Endodermal cell (in vitro differentiated cells): ENCODE measurements at regions not wholly inside any gene's neighbourhood (a gene's known extent, or its start where the extent isn't known, plus 50 kb on each side); places are given as distances from the start of the nearest gene placed in this dataset.
A peak's percentile ranks its signal among the peaks of the same experiment; 100 is the strongest.

Experiments
- DNase-seq: peaks from one replicate; pipeline ENCODE4 v3.0.0-alpha.2; 2017
- H3K27ac ChIP-seq: 2 replicates; pipeline ENCODE4 v1.5.1; 2013; ENCODE audit warnings: mild to moderate bottlenecking, low read depth, low read length, moderate library complexity
- H3K27me3 ChIP-seq: 2 replicates; pipeline ENCODE4 v1.6.1; 2013; ENCODE audit warnings: mild to moderate bottlenecking, low read length, moderate library complexity; ENCODE audit not compliant: insufficient read depth, control insufficient read depth, poor library complexity, severe bottlenecking
- H3K36me3 ChIP-seq: 2 replicates; pipeline ENCODE4 v1.7.0; 2013; ENCODE audit warnings: mild to moderate bottlenecking, low read length, moderate library complexity; ENCODE audit not compliant: control insufficient read depth, insufficient read depth
- H3K4me1 ChIP-seq: one replicate; pipeline ENCODE4 v1.7.0; 2013; ENCODE audit warnings: low read length; ENCODE audit not compliant: control insufficient read depth, insufficient read depth
- H3K4me3 ChIP-seq: 2 replicates; pipeline ENCODE4 v1.5.1; 2013; ENCODE audit warnings: mild to moderate bottlenecking, low read length, moderate library complexity
- H3K9ac ChIP-seq: 2 replicates; pipeline ENCODE4 v1.6.1; 2013; ENCODE audit warnings: mild to moderate bottlenecking, low read length, moderate library complexity; ENCODE audit not compliant: poor library complexity, severe bottlenecking; ENCODE audit errors: extremely low read depth
- H3K9me3 ChIP-seq: 2 replicates; pipeline ENCODE4 v1.6.1; 2013; ENCODE audit warnings: mild to moderate bottlenecking, low read length, moderate library complexity; ENCODE audit not compliant: control insufficient read depth
- H3K27ac Mint-ChIP-seq: 2 replicates; pipeline ENCODE4 v1.8.0; 2020; ENCODE audit warnings: mixed read lengths
- H3K27me3 Mint-ChIP-seq: 2 replicates; pipeline ENCODE4 v1.8.0; 2021; ENCODE audit warnings: mild to moderate bottlenecking, mixed read lengths; ENCODE audit not compliant: insufficient read depth
- H3K36me3 Mint-ChIP-seq: 2 replicates; pipeline ENCODE4 v1.8.0; 2020; ENCODE audit warnings: low read depth, mixed read lengths
- H3K4me1 Mint-ChIP-seq: 2 replicates; pipeline ENCODE4 v1.8.0; 2020; ENCODE audit warnings: mixed read lengths
- H3K4me3 Mint-ChIP-seq: 2 replicates; pipeline ENCODE4 v1.8.0; 2020; ENCODE audit warnings: mild to moderate bottlenecking, moderate library complexity, mixed read lengths
- H3K9me3 Mint-ChIP-seq: 2 replicates; pipeline ENCODE4 v1.8.0; 2020; ENCODE audit warnings: mild to moderate bottlenecking, mixed read lengths
- CTCF ChIP-seq: fragments of 200-600 bp; sonication (generic); conservative IDR thresholded peaks from 2 replicates; pipeline ENCODE4 v1.5.0; 2021; ENCODE audit warnings: antibody characterized with exemption, mild to moderate bottlenecking
- WGBS, 2 experiments: methylation state at CpG; one replicate each; pipeline versions ENCODE4 v1.1.5 to v1.1.7; 2013; ENCODE audit warnings: missing lambda C conversion rate in 2 of 2, mixed read lengths in 1 of 2; ENCODE audit not compliant: insufficient coverage in 1 of 2, insufficient read length in 1 of 2; 5-methylcytosine and 5-hydroxymethylcytosine counted together

GRCh38 chr1:166300767-166301166 is 134.0 kb upstream of the FAM78B start:
- H3K4me1 ChIP-seq, result no peaks in the 10 kb centered on the region
- H3K9ac ChIP-seq, result no peak overlapping the region
- no peaks in the 10 kb centered on the region for H3K9me3 ChIP-seq
- H3K4me3 ChIP-seq, result no peak overlapping the region
- no peak for DNase-seq
- H3K4me1 Mint-ChIP-seq, result peaks cover 26% of the 10 kb centered on the region
- WGBS, 2 experiments, result 95 to 100% methylated on average over 4 to 5 of the region's 5 CpGs
- H3K27ac Mint-ChIP-seq, result no peak overlapping the region
- H3K36me3 ChIP-seq, result no peaks in the 10 kb centered on the region
- no peak overlapping the region for H3K4me3 Mint-ChIP-seq
- H3K36me3 Mint-ChIP-seq, result no peaks in the 10 kb centered on the region
- peak; percentile 25 for TF ChIP-seq CTCF
- H3K9me3 Mint-ChIP-seq, result no peaks in the 10 kb centered on the region
- no peak overlapping the region for H3K27ac ChIP-seq
- no peaks in the 10 kb centered on the region for H3K27me3 ChIP-seq
- H3K27me3 Mint-ChIP-seq, result no peaks in the 10 kb centered on the region

DNA sequence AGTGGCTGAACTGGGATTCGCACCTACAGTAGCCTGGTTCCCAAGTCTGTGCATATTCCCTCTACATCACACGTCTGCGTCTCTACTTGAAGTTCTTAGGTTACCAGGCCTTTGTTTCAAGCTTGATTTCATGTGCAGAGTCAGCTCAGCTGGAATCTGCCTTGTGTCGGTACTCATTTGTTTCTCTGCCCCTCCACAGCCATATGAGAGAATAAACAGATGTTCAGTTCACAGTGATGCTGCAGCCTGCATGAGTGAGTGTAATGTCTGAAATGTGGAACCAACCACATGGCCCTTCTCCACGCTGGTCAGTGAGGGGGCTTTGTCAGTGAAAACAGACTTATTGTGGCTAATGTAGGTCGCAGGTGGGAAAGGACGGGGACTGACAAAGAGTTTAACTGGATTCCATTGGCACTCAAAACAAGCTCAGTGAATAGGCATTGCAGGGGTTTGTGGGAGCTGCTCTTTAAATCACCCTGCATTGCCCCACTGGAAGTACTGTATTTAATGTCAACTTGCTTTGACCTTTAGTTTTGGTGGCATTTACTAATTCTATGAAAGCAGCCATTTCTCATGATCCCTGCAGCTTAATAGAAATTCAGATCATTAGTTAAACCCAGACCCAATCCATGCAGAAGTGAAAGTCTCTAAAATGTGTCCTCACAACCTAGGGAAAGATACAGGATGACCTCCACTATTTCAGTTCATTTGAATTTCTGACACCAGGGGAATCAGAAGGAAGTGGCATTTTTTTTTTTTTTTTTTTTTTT is 136.4 kb upstream of the FAM78B start:
- H3K27ac ChIP-seq, result peak overlapping the region; percentile 9
- DNase-seq, result no peak
- H3K4me3 ChIP-seq, result no peak overlapping the region
- peaks cover 45% of the 10 kb centered on the region for H3K4me1 Mint-ChIP-seq
- no peaks in the 10 kb centered on the region for H3K36me3 Mint-ChIP-seq
- no peaks in the 10 kb centered on the region for H3K9me3 Mint-ChIP-seq
- no peaks in the 10 kb centered on the region for H3K9me3 ChIP-seq
- WGBS, 2 experiments, result 70 to 74% methylated on average over 7 of the region's 7 CpGs
- H3K4me1 ChIP-seq, result peaks cover 12% of the 10 kb centered on the region
- no peaks in the 10 kb centered on the region for H3K36me3 ChIP-seq
- H3K27me3 ChIP-seq, result no peaks in the 10 kb centered on the region
- H3K9ac ChIP-seq, result no peak overlapping the region
- H3K27ac Mint-ChIP-seq, result no peak overlapping the region
- H3K27me3 Mint-ChIP-seq, result no peaks in the 10 kb centered on the region
- no peak overlapping the region for H3K4me3 Mint-ChIP-seq
- no peak for TF ChIP-seq CTCF

GRCh38 chr1:166304131-166304530 is 137.3 kb upstream of the FAM78B start:
- H3K4me1 Mint-ChIP-seq, result peaks cover 46% of the 10 kb centered on the region
- H3K9ac ChIP-seq, result peak overlapping the region; percentile 39
- peak; percentile 82 for DNase-seq
- H3K9me3 Mint-ChIP-seq, result no peaks in the 10 kb centered on the region
- H3K36me3 ChIP-seq, result no peaks in the 10 kb centered on the region
- 41 to 46% methylated on average over 3 of the region's 3 CpGs for WGBS, 2 experiments
- H3K4me3 Mint-ChIP-seq, result no peak overlapping the region
- TF ChIP-seq CTCF, result no peak
- no peak overlapping the region for H3K27ac ChIP-seq
- no peaks in the 10 kb centered on the region for H3K27me3 Mint-ChIP-seq
- H3K4me1 ChIP-seq, result peaks cover 12% of the 10 kb centered on the region
- H3K27ac Mint-ChIP-seq, result peak overlapping the region; percentile 80
- H3K9me3 ChIP-seq, result no peaks in the 10 kb centered on the region
- no peaks in the 10 kb centered on the region for H3K36me3 Mint-ChIP-seq
- peak overlapping the region; percentile 71 for H3K4me3 ChIP-seq
- H3K27me3 ChIP-seq, result no peaks in the 10 kb centered on the region
